Neural cell (in vitro differentiated cells): ENCODE measurements at regions not wholly inside any gene's neighbourhood (a gene's known extent, or its start where the extent isn't known, plus 50 kb on each side); places are given as distances from the start of the nearest gene placed in this dataset.

Experiments
- H2AFZ ChIP-seq: fragments of 200-600, 300-800 bp; sonication (generic), shearing (Covaris generic); 2 replicates; pipeline ENCODE4 v1.6.0; 2014; ENCODE audit warnings: low read depth, mild to moderate bottlenecking, antibody characterized with exemption, low read length, moderate library complexity
- H3F3A ChIP-seq: fragments of 200-600 bp; shearing (Covaris generic); 2 replicates; pipeline ENCODE4 v1.6.1; 2016; ENCODE audit warnings: mild to moderate bottlenecking, moderate library complexity, mixed read lengths, antibody characterized with exemption, low read length; ENCODE audit not compliant: insufficient read depth, poor library complexity, severe bottlenecking
- H3K27ac ChIP-seq: fragments of 200-600, 300-800 bp; sonication (generic), shearing (Covaris generic); 2 replicates; pipeline ENCODE4 v1.5.1; 2014; ENCODE audit warnings: mild to moderate bottlenecking, low read length, moderate library complexity
- H3K27me3 ChIP-seq: fragments of 300-800, 200-600 bp; sonication (generic), shearing (Covaris generic); 2 replicates; pipeline ENCODE4 v1.6.0; 2014; ENCODE audit warnings: mild to moderate bottlenecking, low read depth, low read length, moderate library complexity; ENCODE audit not compliant: insufficient read depth
- H3K36me3 ChIP-seq: fragments of 300-800, 200-600 bp; sonication (generic), shearing (Covaris generic); 2 replicates; pipeline ENCODE4 v1.5.1; 2014; ENCODE audit warnings: mild to moderate bottlenecking, antibody characterized with exemption, low read length, moderate library complexity; ENCODE audit not compliant: insufficient read depth
- H3K4me2 ChIP-seq: fragments of 300-800, 200-600 bp; sonication (generic), shearing (Covaris generic); 2 replicates; pipeline ENCODE4 v1.6.0; 2014; ENCODE audit warnings: mild to moderate bottlenecking, low read length
- H3K4me3 ChIP-seq: fragments of 300-800, 200-600 bp; sonication (generic), shearing (Covaris generic); 2 replicates; pipeline ENCODE4 v1.5.1; 2014; ENCODE audit warnings: mild to moderate bottlenecking, low read length, moderate library complexity
- H3K79me2 ChIP-seq: fragments of 200-600 bp; shearing (Covaris generic); replicated peaks from 2 replicates; pipeline ENCODE4 v1.6.0; 2014; ENCODE audit warnings: mild to moderate bottlenecking, low read length, moderate library complexity; ENCODE audit not compliant: insufficient read depth
- H3K9ac ChIP-seq: fragments of 300-800, 200-600 bp; sonication (generic), shearing (Covaris generic); 2 replicates; pipeline ENCODE4 v1.6.1; 2016; ENCODE audit warnings: mild to moderate bottlenecking, low read length, mixed read lengths
- H3K9me2 ChIP-seq: fragments of 200-600 bp; shearing (Covaris generic); 2 replicates; pipeline ENCODE4 v1.6.1; 2016; ENCODE audit warnings: mild to moderate bottlenecking, low read length, mixed read lengths; ENCODE audit not compliant: insufficient read depth
- H3K9me3 ChIP-seq: fragments of 200-600, 300-800 bp; sonication (generic), shearing (Covaris generic); 2 replicates; pipeline ENCODE4 v1.6.1; 2016; ENCODE audit warnings: mild to moderate bottlenecking, mixed run types, low read length, moderate library complexity, mixed read lengths
- H4K20me1 ChIP-seq: fragments of 200-600 bp; shearing (Covaris generic); 2 replicates; pipeline ENCODE4 v1.6.1; 2016; ENCODE audit warnings: mild to moderate bottlenecking, mixed run types; ENCODE audit not compliant: insufficient read depth
- CTCF ChIP-seq: fragments of 450-650 bp; IDR thresholded peaks from 2 replicates; pipeline ENCODE4 v1.5.1; 2014; ENCODE audit warnings: antibody characterized with exemption, mild to moderate bottlenecking, moderate library complexity; ENCODE audit not compliant: poor library complexity, severe bottlenecking
- EP300 ChIP-seq: fragments of 450-650 bp; conservative IDR thresholded peaks from 2 replicates; pipeline ENCODE4 v1.6.1; 2014; ENCODE audit warnings: antibody characterized with exemption, mild to moderate bottlenecking, moderate library complexity; ENCODE audit not compliant: poor library complexity, severe bottlenecking
- EZH2 ChIP-seq: fragments of 200-600, 300-800 bp; shearing (Covaris generic), sonication (generic); IDR thresholded peaks from 2 replicates; pipeline ENCODE4 v1.6.1; 2014; ENCODE audit warnings: antibody characterized with exemption, low read length, borderline replicate concordance, mild to moderate bottlenecking; ENCODE audit not compliant: insufficient read depth, poor library complexity, severe bottlenecking
- MXI1 ChIP-seq: fragments of 450-650 bp; conservative IDR thresholded peaks from 2 replicates; pipeline ENCODE4 v1.6.1; 2014; ENCODE audit warnings: antibody characterized with exemption, mild to moderate bottlenecking; ENCODE audit not compliant: poor library complexity, severe bottlenecking
- POLR2AphosphoS5 ChIP-seq: IDR thresholded peaks from 2 replicates; pipeline ENCODE4 v1.6.1; 2012
- RAD21 ChIP-seq: fragments of 450-650 bp; conservative IDR thresholded peaks from 2 replicates; pipeline ENCODE4 v1.6.1; 2014; ENCODE audit warnings: antibody characterized with exemption, mild to moderate bottlenecking, moderate library complexity
- SMC3 ChIP-seq: fragments of 450-650 bp; conservative IDR thresholded peaks from 2 replicates; pipeline ENCODE4 v1.6.1; 2014; ENCODE audit warnings: antibody characterized with exemption, mild to moderate bottlenecking, moderate library complexity; ENCODE audit not compliant: poor library complexity
- TAF1 ChIP-seq: IDR thresholded peaks from 2 replicates; pipeline ENCODE4 v1.6.1; 2012; ENCODE audit warnings: low read depth
- TF ChIP-seq, protein P1 (sequence below): IDR thresholded peaks from 2 replicates; pipeline ENCODE4 v1.6.1; 2012; ENCODE audit warnings: borderline replicate concordance

DNA sequence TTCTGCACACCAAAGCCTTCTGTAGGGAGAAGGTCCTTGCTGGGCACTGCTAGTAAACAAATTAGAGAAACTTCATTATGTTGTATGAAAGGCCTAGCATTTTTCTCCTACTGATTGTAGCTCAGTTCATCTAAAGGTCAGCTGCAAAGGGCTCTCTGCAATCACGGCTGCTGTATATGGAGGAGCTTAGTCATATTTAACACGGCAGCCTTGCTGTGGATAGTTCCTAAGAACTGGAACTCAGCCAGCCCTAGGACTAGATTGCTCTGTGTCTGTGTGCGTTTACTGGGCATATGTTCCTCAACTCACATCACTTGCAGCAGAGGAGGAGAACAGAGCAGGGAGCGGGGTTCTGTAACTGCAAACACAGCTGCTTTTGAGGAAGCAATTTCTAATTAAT lies 1103.9 kb upstream of the KLHL29 start:
- TF ChIP-seq, protein P1, sequence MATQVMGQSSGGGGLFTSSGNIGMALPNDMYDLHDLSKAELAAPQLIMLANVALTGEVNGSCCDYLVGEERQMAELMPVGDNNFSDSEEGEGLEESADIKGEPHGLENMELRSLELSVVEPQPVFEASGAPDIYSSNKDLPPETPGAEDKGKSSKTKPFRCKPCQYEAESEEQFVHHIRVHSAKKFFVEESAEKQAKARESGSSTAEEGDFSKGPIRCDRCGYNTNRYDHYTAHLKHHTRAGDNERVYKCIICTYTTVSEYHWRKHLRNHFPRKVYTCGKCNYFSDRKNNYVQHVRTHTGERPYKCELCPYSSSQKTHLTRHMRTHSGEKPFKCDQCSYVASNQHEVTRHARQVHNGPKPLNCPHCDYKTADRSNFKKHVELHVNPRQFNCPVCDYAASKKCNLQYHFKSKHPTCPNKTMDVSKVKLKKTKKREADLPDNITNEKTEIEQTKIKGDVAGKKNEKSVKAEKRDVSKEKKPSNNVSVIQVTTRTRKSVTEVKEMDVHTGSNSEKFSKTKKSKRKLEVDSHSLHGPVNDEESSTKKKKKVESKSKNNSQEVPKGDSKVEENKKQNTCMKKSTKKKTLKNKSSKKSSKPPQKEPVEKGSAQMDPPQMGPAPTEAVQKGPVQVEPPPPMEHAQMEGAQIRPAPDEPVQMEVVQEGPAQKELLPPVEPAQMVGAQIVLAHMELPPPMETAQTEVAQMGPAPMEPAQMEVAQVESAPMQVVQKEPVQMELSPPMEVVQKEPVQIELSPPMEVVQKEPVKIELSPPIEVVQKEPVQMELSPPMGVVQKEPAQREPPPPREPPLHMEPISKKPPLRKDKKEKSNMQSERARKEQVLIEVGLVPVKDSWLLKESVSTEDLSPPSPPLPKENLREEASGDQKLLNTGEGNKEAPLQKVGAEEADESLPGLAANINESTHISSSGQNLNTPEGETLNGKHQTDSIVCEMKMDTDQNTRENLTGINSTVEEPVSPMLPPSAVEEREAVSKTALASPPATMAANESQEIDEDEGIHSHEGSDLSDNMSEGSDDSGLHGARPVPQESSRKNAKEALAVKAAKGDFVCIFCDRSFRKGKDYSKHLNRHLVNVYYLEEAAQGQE, result no peak
- TF ChIP-seq EZH2 (no peak), TAF1 (no peak), RAD21 (no peak), MXI1 (no peak), POLR2AphosphoS5 (no peak)
- H3K4me2 ChIP-seq, result no peak overlapping the region
- H3F3A ChIP-seq, result no peaks in the 10 kb centered on the region
- no peaks in the 10 kb centered on the region for H3K36me3 ChIP-seq
- no peak overlapping the region for H3K9ac ChIP-seq
- H3K27ac ChIP-seq, result no peak overlapping the region
- no peaks in the 10 kb centered on the region for H3K27me3 ChIP-seq
- H2AFZ ChIP-seq, result no peak overlapping the region
- H3K9me2 ChIP-seq, result no peaks in the 10 kb centered on the region
- H3K4me3 ChIP-seq, result no peak overlapping the region
- no peaks in the 10 kb centered on the region for H3K79me2 ChIP-seq
- H4K20me1 ChIP-seq, result no peaks in the 10 kb centered on the region
- no peaks in the 10 kb centered on the region for H3K9me3 ChIP-seq

- Histone ChIP-seq H3K4me3 (no peak overlapping the region), H3K79me2 (no peaks in the 10 kb centered on the region), H2AFZ (no peak overlapping the region), H3K36me3 (no peaks in the 10 kb centered on the region), H3K27me3 (no peaks in the 10 kb centered on the region), H3K9ac (no peak overlapping the region), H3F3A (no peaks in the 10 kb centered on the region), H3K9me3 (no peaks in the 10 kb centered on the region), H3K4me2 (no peak overlapping the region), H3K27ac (no peak overlapping the region), H4K20me1 (no peaks in the 10 kb centered on the region), H3K9me2 (no peaks in the 10 kb centered on the region)
- TF ChIP-seq EP300 (no peak), EZH2 (no peak), SMC3 (no peak), RAD21 (no peak), TAF1 (no peak), POLR2AphosphoS5 (no peak)
- TF ChIP-seq, protein P1, result no peak
These were observed 1102.8 kb upstream of the KLHL29 start for GRCh38 chr2:22282220-22282619.

DNA sequence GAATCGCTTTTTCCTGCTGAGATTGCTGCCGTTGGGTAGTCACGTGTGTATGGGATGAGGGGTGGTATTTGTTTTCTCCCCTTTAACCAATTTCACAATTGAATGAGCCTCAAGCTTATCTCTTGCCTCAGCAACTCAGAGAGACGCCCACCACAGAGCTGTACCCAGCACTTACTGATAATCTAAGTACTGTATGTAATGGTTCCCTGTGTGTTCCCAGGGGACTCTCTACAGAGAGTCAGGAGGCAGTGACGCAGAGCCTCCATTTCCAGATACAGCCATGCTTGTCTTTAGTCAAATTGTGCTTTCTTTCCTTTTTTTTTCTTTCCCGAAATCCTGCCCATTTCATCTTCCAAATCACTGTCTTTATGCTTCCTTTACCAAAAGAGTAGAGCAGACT lies 1102.1 kb upstream of the KLHL29 start:
- no peaks in the 10 kb centered on the region for H3K27me3 ChIP-seq

More for the DNA sequence above, 1102.1 kb upstream of the KLHL29 start:
- Histone ChIP-seq H3K9me3 (no peaks in the 10 kb centered on the region), H3K79me2 (no peaks in the 10 kb centered on the region), H4K20me1 (no peaks in the 10 kb centered on the region), H3K27ac (no peak overlapping the region), H3K36me3 (no peaks in the 10 kb centered on the region), H3K9me2 (no peaks in the 10 kb centered on the region), H3K4me3 (no peak overlapping the region), H2AFZ (no peak overlapping the region), H3K4me2 (no peak overlapping the region), H3F3A (no peaks in the 10 kb centered on the region), H3K9ac (no peak overlapping the region)
- TF ChIP-seq SMC3 (no peak), TAF1 (no peak), RAD21 (no peak), CTCF (no peak), EP300 (no peak), MXI1 (no peak), EZH2 (no peak), POLR2AphosphoS5 (no peak)
- TF ChIP-seq, protein P1, result no peak
